ENCODE measurements at regions not wholly inside any gene's neighbourhood (a gene's known extent, or its start where the extent isn't known, plus 50 kb on each side); places are given as distances from the start of the nearest gene placed in this dataset.

- Histone ChIP-seq H3K4ac (replicated peaks; ENCODE audit: insufficient read length, low read depth, low read length) (no peak overlapping the region), H3K4me1 (replicated peaks in 1 of 4; ENCODE audit: control insufficient read depth in 3 of 4, insufficient read depth in 4 of 4, low read length in 3 of 4) (peaks cover 0 to 7% (median 0%) of the 10 kb centered on the region in 4 experiments; a peak in 3 of 7 replicates), H3K4me3 (ENCODE audit: extremely low read depth in 1 of 4, insufficient read depth in 2 of 4, low read depth in 3 of 4, low read length in 4 of 4) (no peak overlapping the region), H3K9ac (replicated peaks in 1 of 4; ENCODE audit: extremely low read depth in 1 of 4, low read depth in 3 of 4, low read length in 3 of 4) (no peak overlapping the region), H4K20me1 (replicated peaks in 1 of 2; ENCODE audit: control insufficient read depth in 1 of 2, insufficient read depth in 2 of 2, low read length in 2 of 2) (no peaks in the 10 kb centered on the region), H2BK20ac (ENCODE audit: low read length) (no peak overlapping the region), H3K56ac (replicated peaks; ENCODE audit: insufficient read length, low read depth, low read length) (no peak overlapping the region), H2AK5ac (ENCODE audit: low read depth, low read length) (no peak overlapping the region), H3K27me3 (replicated peaks in 1 of 4; ENCODE audit: control insufficient read depth in 3 of 4, extremely low read depth in 1 of 4, insufficient read depth in 3 of 4, low read length in 3 of 4) (no peaks in the 10 kb centered on the region), H3K14ac (ENCODE audit: insufficient read length) (no peak overlapping the region), H4K91ac (replicated peaks; ENCODE audit: insufficient read length, low read length) (no peak overlapping the region), H2BK12ac (ENCODE audit: low read depth, low read length) (no peak overlapping the region; the same call in 1 of the 2 replicates), H2BK120ac (replicated peaks; ENCODE audit: low read depth, low read length) (no peak overlapping the region), H2BK5ac (ENCODE audit: low read depth, low read length) (no peak overlapping the region), H3K4me2 (ENCODE audit: insufficient read depth in 1 of 2, low read depth in 2 of 2, low read length in 2 of 2) (no peak overlapping the region), H3K23me2 (ENCODE audit: low read depth, low read length) (no peaks in the 10 kb centered on the region), H2BK15ac (ENCODE audit: low read length) (no peak overlapping the region), H3K18ac (ENCODE audit: extremely low read depth, low read length) (no peak overlapping the region), H3K79me1 (ENCODE audit: low read depth, low read length) (no peaks in the 10 kb centered on the region), H3K27ac (ENCODE audit: low read depth, low read length) (no peak overlapping the region), H3K9me3 (ENCODE audit: insufficient read depth in 2 of 2, low read depth in 1 of 2, low read length in 1 of 2) (no peaks in the 10 kb centered on the region), H2AFZ (ENCODE audit: low read length) (no peak overlapping the region), H3K79me2 (ENCODE audit: control insufficient read depth in 1 of 2, insufficient read depth in 2 of 2, low read length in 2 of 2) (no peaks in the 10 kb centered on the region), H4K5ac (ENCODE audit: insufficient read length, low read depth, low read length) (no peak overlapping the region), H3K36me3 (ENCODE audit: control insufficient read depth in 2 of 4, insufficient read depth in 4 of 4, low read length in 3 of 4) (no peaks in the 10 kb centered on the region), H4K8ac (ENCODE audit: extremely low read depth, insufficient read depth, low read length) (peak overlapping the region; percentile 51; the same call in 1 of the 2 replicates), H3K23ac (ENCODE audit: insufficient read length) (no peak overlapping the region)
- FAIRE-seq (no peak), DNase-seq (ENCODE audit: low read depth in 1 of 2, low spot score in 2 of 2) (no peak)
- CTCF ChIA-PET (ENCODE audit: partially characterized antibody), result interaction anchor here (0.7 to 1.4 kb wide), 5 partner anchors 9 to 403 kb away, joined by 3 to 5 read pairs (median 3); no protein-coding TSS in a partner anchor
- POLR2A ChIA-PET (ENCODE audit: partially characterized antibody), result no interaction called here
- TF ChIP-seq BCL11A (IDR thresholded peaks at IDR 0.05; ENCODE audit: low read depth in 2 of 2, low read length in 2 of 2) (no peak), SP1 (IDR thresholded peaks at IDR 0.05; ENCODE audit: low read depth, low read length) (no peak), PHF8 (conservative IDR thresholded peaks at IDR 0.05; ENCODE audit: low read depth, low read length) (no peak), SP2 (IDR thresholded peaks at IDR 0.05; ENCODE audit: low read length) (no peak), EP300 (IDR thresholded peaks at IDR 0.05; ENCODE audit: borderline replicate concordance in 1 of 2, low read depth in 2 of 2, low read length in 2 of 2) (no peak), ZNF274 (IDR thresholded peaks at IDR 0.05; ENCODE audit: borderline replicate concordance, extremely low read depth, low read length) (no peak)
- TF ChIP-seq, protein P1, sequence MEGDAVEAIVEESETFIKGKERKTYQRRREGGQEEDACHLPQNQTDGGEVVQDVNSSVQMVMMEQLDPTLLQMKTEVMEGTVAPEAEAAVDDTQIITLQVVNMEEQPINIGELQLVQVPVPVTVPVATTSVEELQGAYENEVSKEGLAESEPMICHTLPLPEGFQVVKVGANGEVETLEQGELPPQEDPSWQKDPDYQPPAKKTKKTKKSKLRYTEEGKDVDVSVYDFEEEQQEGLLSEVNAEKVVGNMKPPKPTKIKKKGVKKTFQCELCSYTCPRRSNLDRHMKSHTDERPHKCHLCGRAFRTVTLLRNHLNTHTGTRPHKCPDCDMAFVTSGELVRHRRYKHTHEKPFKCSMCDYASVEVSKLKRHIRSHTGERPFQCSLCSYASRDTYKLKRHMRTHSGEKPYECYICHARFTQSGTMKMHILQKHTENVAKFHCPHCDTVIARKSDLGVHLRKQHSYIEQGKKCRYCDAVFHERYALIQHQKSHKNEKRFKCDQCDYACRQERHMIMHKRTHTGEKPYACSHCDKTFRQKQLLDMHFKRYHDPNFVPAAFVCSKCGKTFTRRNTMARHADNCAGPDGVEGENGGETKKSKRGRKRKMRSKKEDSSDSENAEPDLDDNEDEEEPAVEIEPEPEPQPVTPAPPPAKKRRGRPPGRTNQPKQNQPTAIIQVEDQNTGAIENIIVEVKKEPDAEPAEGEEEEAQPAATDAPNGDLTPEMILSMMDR (IDR thresholded peaks at IDR 0.05; ENCODE audit: control extremely low read depth in 1 of 3, insufficient read depth in 1 of 3, low read depth in 1 of 3, low read length in 3 of 3), result no peak
- WGBS, 2 experiments (ENCODE audit: extremely low coverage in 1 of 2, insufficient coverage in 1 of 2, insufficient read length in 1 of 2, insufficient replicate concordance in 2 of 2, low coverage in 1 of 2, low lambda C conversion rate in 2 of 2, missing lambda C conversion rate in 1 of 2), result 88% methylated on average over 7 of the region's 7 CpGs; no CpG with 5 or more reads in 1 of the 2 experiments
These were observed 148.8 kb downstream of the HRH4 start for GRCh38 chr18:24609254-24609653.
